Hepatocyte (in vitro differentiated cells): ENCODE measurements at regions not wholly inside any gene's neighbourhood (a gene's known extent, or its start where the extent isn't known, plus 50 kb on each side); places are given as distances from the start of the nearest gene placed in this dataset.

Source experiments
- DNase-seq: peaks from one replicate; pipeline ENCODE4 v3.0.0-alpha.2; 2016; ENCODE audit warnings: low spot score
- H2AFZ ChIP-seq: fragments of 200-600 bp; sonication (generic); 2 replicates; pipeline ENCODE4 v1.6.0; 2016; ENCODE audit warnings: antibody characterized with exemption, mild to moderate bottlenecking
- H3K27ac ChIP-seq: fragments of 200-600 bp; sonication (generic); 2 replicates; pipeline ENCODE4 v1.5.1; 2016; ENCODE audit warnings: mild to moderate bottlenecking
- H3K27me3 ChIP-seq: fragments of 200-600 bp; sonication (generic); 2 replicates; pipeline ENCODE4 v1.6.1; 2016
- H3K36me3 ChIP-seq: fragments of 200-600 bp; sonication (generic); replicated peaks from 2 replicates; pipeline ENCODE4 v1.5.1; 2016; ENCODE audit warnings: low read depth; ENCODE audit not compliant: insufficient read depth
- H3K4me1 ChIP-seq: fragments of 200-600 bp; sonication (generic); 2 replicates; pipeline ENCODE4 v1.5.1; 2016; ENCODE audit warnings: mild to moderate bottlenecking, moderate library complexity; ENCODE audit not compliant: insufficient read depth
- H3K4me2 ChIP-seq: fragments of 200-600 bp; sonication (generic); 2 replicates; pipeline ENCODE4 v1.6.0; 2016
- H3K4me3 ChIP-seq: fragments of 200-600 bp; sonication (generic); 2 replicates; pipeline ENCODE4 v1.5.1; 2016; ENCODE audit warnings: mild to moderate bottlenecking
- H3K79me2 ChIP-seq: fragments of 200-600 bp; sonication (generic); 2 replicates; pipeline ENCODE4 v1.6.0; 2017; ENCODE audit warnings: mild to moderate bottlenecking
- H3K9me2 ChIP-seq: fragments of 200-600 bp; sonication (generic); replicated peaks from 2 replicates; pipeline ENCODE4 v1.6.0; 2017; ENCODE audit warnings: mild to moderate bottlenecking; ENCODE audit not compliant: insufficient read depth
- H3K9me3 ChIP-seq: fragments of 200-600 bp; sonication (generic); 2 replicates; pipeline ENCODE4 v1.5.1; 2016; ENCODE audit warnings: low read depth, mild to moderate bottlenecking
- H4K20me1 ChIP-seq: fragments of 200-600 bp; sonication (generic); 2 replicates; pipeline ENCODE4 v1.6.0; 2016; ENCODE audit warnings: mild to moderate bottlenecking; ENCODE audit not compliant: insufficient read depth, poor library complexity, severe bottlenecking
- CTCF ChIP-seq: fragments of 200-600 bp; sonication (generic); IDR thresholded peaks from 2 replicates; pipeline ENCODE4 v1.5.1; 2016; ENCODE audit warnings: antibody characterized with exemption, mild to moderate bottlenecking; ENCODE audit not compliant: poor library complexity
- EZH2 ChIP-seq: fragments of 200-600 bp; sonication (generic); IDR thresholded peaks from 2 replicates; pipeline ENCODE4 v1.6.1; 2016; ENCODE audit warnings: antibody characterized with exemption, mild to moderate bottlenecking, borderline replicate concordance
- EZH2phosphoT487 ChIP-seq: fragments of 200-600 bp; sonication (generic); IDR thresholded peaks from one replicate; pipeline ENCODE4 v1.6.1; 2018; ENCODE audit warnings: antibody characterized with exemption, mild to moderate bottlenecking, low read depth, moderate library complexity; ENCODE audit not compliant: unreplicated experiment, severe bottlenecking
- WGBS: methylation state at CpG from one replicate; pipeline ENCODE4 v1.1.6; 2016; ENCODE audit warnings: low lambda C conversion rate; ENCODE audit errors: missing lambda C conversion rate; 5-methylcytosine and 5-hydroxymethylcytosine counted together

GRCh38 chrX:542179-542578 lies 88.4 kb upstream of the SHOX start:
- WGBS = 93% methylated on average over 9 of the region's 9 CpGs
- no peak overlapping the region for H2AFZ ChIP-seq

GRCh38 chrX:545452-545885 lies 85.1 kb upstream of the SHOX start:
- H3K4me2 ChIP-seq = no peak overlapping the region
- no peaks in the 10 kb centered on the region for H4K20me1 ChIP-seq
- H3K27me3 ChIP-seq = no peaks in the 10 kb centered on the region
- no peak for TF ChIP-seq EZH2
- no peak for TF ChIP-seq CTCF
- no peak for TF ChIP-seq EZH2phosphoT487
- H3K9me2 ChIP-seq = no peaks in the 10 kb centered on the region
- no peak for DNase-seq
- no peaks in the 10 kb centered on the region for H3K79me2 ChIP-seq
- no peak overlapping the region for H2AFZ ChIP-seq
- WGBS = 79% methylated on average over 19 of the region's 19 CpGs
- no peak overlapping the region for H3K27ac ChIP-seq
- no peaks in the 10 kb centered on the region for H3K4me1 ChIP-seq
- H3K36me3 ChIP-seq = no peaks in the 10 kb centered on the region
- H3K9me3 ChIP-seq = no peaks in the 10 kb centered on the region
- no peak overlapping the region for H3K4me3 ChIP-seq

More at GRCh38 chrX:542179-542578, 88.4 kb upstream of the SHOX start:
- Histone ChIP-seq H3K9me2 (no peaks in the 10 kb centered on the region), H3K4me3 (no peak overlapping the region), H3K27me3 (no peaks in the 10 kb centered on the region), H3K4me1 (no peaks in the 10 kb centered on the region), H3K79me2 (no peaks in the 10 kb centered on the region), H3K36me3 (no peaks in the 10 kb centered on the region), H3K27ac (no peak overlapping the region), H3K9me3 (no peaks in the 10 kb centered on the region), H3K4me2 (no peak overlapping the region), H4K20me1 (no peaks in the 10 kb centered on the region)
- TF ChIP-seq EZH2phosphoT487 (no peak), CTCF (no peak), EZH2 (no peak)
- no peak for DNase-seq

- DNase-seq = no peak
- no peak overlapping the region for H2AFZ ChIP-seq
- no peak overlapping the region for H3K27ac ChIP-seq
- H3K4me2 ChIP-seq = no peak overlapping the region
- H3K9me2 ChIP-seq = no peaks in the 10 kb centered on the region
- H3K79me2 ChIP-seq = no peaks in the 10 kb centered on the region
- H3K27me3 ChIP-seq = no peaks in the 10 kb centered on the region
- 71% methylated on average over 1 of the region's 1 CpG for WGBS
- no peak overlapping the region for H3K4me3 ChIP-seq
- no peaks in the 10 kb centered on the region for H4K20me1 ChIP-seq
- no peak for TF ChIP-seq EZH2phosphoT487
- TF ChIP-seq EZH2 = no peak
- TF ChIP-seq CTCF = no peak
- no peaks in the 10 kb centered on the region for H3K9me3 ChIP-seq
- no peaks in the 10 kb centered on the region for H3K4me1 ChIP-seq
- H3K36me3 ChIP-seq = no peaks in the 10 kb centered on the region
These were observed 80.1 kb upstream of the SHOX start for GRCh38 chrX:550514-550913.

- H4K20me1 ChIP-seq = no peaks in the 10 kb centered on the region
- no peak overlapping the region for H3K27ac ChIP-seq
- no peaks in the 10 kb centered on the region for H3K4me1 ChIP-seq
- no peaks in the 10 kb centered on the region for H3K79me2 ChIP-seq
- TF ChIP-seq EZH2phosphoT487 = no peak
- TF ChIP-seq CTCF = no peak
- TF ChIP-seq EZH2 = no peak
- no peak for DNase-seq
- H3K9me2 ChIP-seq = no peaks in the 10 kb centered on the region
- H3K36me3 ChIP-seq = no peaks in the 10 kb centered on the region
- no peak overlapping the region for H3K4me3 ChIP-seq
- H3K27me3 ChIP-seq = no peaks in the 10 kb centered on the region
- no peak overlapping the region for H2AFZ ChIP-seq
- WGBS = 46% methylated on average over 2 of the region's 2 CpGs
- no peak overlapping the region for H3K4me2 ChIP-seq
- H3K9me3 ChIP-seq = no peaks in the 10 kb centered on the region
These were observed 79.3 kb upstream of the SHOX start for GRCh38 chrX:551306-551705.
